Mucosa of descending colon (tissue), 3 donors: ENCODE measurements at regions not wholly inside any gene's neighbourhood (a gene's known extent, or its start where the extent isn't known, plus 50 kb on each side); places are given as distances from the start of the nearest gene placed in this dataset.

ENCODE experiments used
- ATAC-seq: fragments of 200-7000 bp; cut with Tn5 transposase; one replicate; pipeline ENCODE4 v1.9.1; 2020; ENCODE audit warnings: mild to moderate bottlenecking, moderate library complexity
- DNase-seq, 3 donors: peaks; one replicate each; pipeline ENCODE4 v3.0.0-alpha.2; 2020
- H3K36me3 ChIP-seq: fragments of 200-600 bp; one replicate; pipeline ENCODE4 v1.8.0; 2021; ENCODE audit warnings: low read depth, mild to moderate bottlenecking
- H3K4me1 ChIP-seq: fragments of 200-600 bp; one replicate; pipeline ENCODE4 v1.8.0; 2021; ENCODE audit warnings: low read depth, mild to moderate bottlenecking
- H3K4me3 ChIP-seq: fragments of 200-600 bp; one replicate; pipeline ENCODE4 v1.8.0; 2021; ENCODE audit warnings: mild to moderate bottlenecking
- H3K9me3 ChIP-seq: fragments of 200-600 bp; one replicate; pipeline ENCODE4 v1.8.0; 2021; ENCODE audit warnings: mild to moderate bottlenecking
- intact Hi-C, 2 donors: fragments of 100-400 bp; cut with DNase I in 1 of 2; cut with micrococcal nuclease in 1 of 2; formaldehyde crosslinking; loops; one replicate each; pipeline versions ENCODE4 v1.11.0 to v1.11.1; 2022; cut with DNase I, micrococcal nuclease
- TF ChIP-seq, protein P1 (sequence below): fragments of 200-600 bp; IDR thresholded peaks from one replicate; pipeline ENCODE4 v1.8.0; 2022; ENCODE audit warnings: antibody characterized with exemption, mild to moderate bottlenecking
- donor health status: DM: no; HTN: no; CAD: no; lungs with moderate emphysema.
- donor health status: DM: no; HTN: no; CAD: no.
- donor health status: DM: no; HTN: yes; CAD: no.

DNA sequence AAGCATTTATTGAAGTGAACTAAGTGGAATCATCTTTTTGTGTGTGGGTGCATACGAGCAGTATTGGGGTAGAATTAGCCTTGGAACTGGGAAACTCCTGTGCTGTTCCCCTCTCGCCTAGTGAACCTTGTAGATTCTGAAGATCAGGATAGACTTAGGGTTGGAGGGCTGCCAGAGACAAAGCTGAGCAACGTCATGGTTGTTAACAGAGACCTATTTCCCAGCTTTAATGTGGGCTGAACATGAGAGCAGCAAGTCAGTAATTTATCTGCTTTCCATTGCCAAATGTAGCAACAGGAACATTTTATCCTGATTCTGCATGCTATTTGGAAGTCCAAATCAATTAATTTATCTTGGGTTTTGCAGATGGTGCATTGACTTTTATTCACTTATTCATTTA is 246.6 kb downstream of the IL20RB start:
- intact Hi-C loops, result no loop called here
- ATAC-seq (no peak), DNase-seq (no peak)
- TF ChIP-seq, protein P1, sequence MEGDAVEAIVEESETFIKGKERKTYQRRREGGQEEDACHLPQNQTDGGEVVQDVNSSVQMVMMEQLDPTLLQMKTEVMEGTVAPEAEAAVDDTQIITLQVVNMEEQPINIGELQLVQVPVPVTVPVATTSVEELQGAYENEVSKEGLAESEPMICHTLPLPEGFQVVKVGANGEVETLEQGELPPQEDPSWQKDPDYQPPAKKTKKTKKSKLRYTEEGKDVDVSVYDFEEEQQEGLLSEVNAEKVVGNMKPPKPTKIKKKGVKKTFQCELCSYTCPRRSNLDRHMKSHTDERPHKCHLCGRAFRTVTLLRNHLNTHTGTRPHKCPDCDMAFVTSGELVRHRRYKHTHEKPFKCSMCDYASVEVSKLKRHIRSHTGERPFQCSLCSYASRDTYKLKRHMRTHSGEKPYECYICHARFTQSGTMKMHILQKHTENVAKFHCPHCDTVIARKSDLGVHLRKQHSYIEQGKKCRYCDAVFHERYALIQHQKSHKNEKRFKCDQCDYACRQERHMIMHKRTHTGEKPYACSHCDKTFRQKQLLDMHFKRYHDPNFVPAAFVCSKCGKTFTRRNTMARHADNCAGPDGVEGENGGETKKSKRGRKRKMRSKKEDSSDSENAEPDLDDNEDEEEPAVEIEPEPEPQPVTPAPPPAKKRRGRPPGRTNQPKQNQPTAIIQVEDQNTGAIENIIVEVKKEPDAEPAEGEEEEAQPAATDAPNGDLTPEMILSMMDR, result no peak
- no peaks in the 10 kb centered on the region for H3K36me3 ChIP-seq
- no peak overlapping the region for H3K4me3 ChIP-seq
- H3K9me3 ChIP-seq, result no peaks in the 10 kb centered on the region
- no peaks in the 10 kb centered on the region for H3K4me1 ChIP-seq

DNA sequence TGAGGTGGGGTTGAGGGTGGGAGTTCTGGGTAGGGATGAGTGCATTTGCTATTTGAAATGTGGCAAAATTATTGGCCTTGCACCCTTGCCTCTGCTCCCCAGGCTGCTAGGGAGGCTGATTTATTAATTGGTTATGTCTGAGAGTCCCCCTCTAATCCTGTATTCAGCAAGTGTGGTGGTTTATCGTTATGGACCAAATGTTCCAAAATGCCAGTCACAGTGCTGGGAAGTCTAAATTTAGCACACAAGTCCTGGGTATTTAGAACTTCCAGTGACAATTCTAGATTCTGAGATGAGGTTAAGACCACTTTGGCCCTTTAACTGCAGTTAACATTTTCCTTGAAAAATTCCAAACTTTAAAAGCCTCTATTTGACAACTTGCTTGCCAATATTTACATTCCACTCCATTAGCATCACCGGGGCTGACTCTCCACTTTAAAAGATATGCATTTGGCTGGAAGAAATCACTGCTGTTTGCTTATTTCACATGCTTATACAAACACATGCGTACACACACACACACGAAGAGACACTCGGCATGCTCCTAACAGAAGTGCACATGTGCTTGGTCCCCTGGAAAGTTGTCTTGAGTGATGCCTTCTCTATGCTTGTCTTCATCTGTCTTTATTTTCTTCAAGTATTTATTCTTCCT is 247.7 kb downstream of the IL20RB start:
- Histone ChIP-seq H3K4me1 (no peaks in the 10 kb centered on the region), H3K36me3 (no peaks in the 10 kb centered on the region), H3K9me3 (no peaks in the 10 kb centered on the region), H3K4me3 (no peak overlapping the region)
- ATAC-seq (no peak), DNase-seq (no peak)
- TF ChIP-seq, protein P1, result no peak
- intact Hi-C loops, result no loop called here

DNA sequence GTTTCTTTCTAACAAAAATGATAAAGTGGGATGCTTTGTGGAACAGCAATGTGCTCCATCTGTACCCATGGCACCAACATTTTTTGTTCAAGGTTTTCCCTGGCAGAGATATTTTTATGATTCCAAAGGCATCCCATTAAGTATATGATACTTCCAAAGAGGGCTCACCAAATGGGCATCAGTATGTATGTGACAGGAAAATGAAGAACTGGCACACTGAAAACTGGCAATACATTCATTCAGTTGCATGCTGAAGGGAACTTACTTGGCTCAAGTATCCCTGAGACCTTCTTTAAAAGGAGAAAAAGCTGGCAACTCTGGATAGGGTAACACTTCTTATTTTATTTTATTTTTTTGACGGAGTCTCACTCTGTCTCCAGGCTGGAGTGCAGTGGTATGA is 249.8 kb downstream of the IL20RB start:
- intact Hi-C loops, result no loop called here
- DNase-seq (no peak), ATAC-seq (no peak)
- TF ChIP-seq, protein P1, result no peak
- no peaks in the 10 kb centered on the region for H3K36me3 ChIP-seq
- H3K9me3 ChIP-seq, result no peaks in the 10 kb centered on the region
- H3K4me1 ChIP-seq, result no peaks in the 10 kb centered on the region
- H3K4me3 ChIP-seq, result no peak overlapping the region

DNA sequence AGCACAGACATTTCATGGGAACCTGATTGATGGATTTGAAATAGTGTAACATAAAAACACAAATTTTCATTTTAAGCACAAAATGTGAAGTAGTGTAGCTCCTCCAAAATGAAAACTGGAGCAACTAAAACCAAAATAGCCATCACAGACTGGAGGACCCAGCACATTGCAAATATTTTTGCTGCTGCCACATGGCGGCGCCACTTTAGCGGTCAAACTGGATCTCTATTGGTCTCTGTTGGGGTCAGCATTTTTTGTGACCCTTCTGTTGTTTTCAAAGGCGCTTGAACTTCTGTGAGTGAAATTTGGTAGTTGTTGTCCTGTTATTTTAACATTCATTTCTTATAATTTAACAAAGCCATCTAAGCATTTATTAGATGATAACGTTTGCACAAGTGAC is 259.9 kb downstream of the IL20RB start:
- H3K9me3 ChIP-seq, result no peaks in the 10 kb centered on the region
- no peaks in the 10 kb centered on the region for H3K4me1 ChIP-seq
- TF ChIP-seq, protein P1, result no peak
- no peak overlapping the region for H3K4me3 ChIP-seq
- DNase-seq (no peak), ATAC-seq (no peak)
- intact Hi-C loops, result no loop called here
- H3K36me3 ChIP-seq, result no peaks in the 10 kb centered on the region

DNA sequence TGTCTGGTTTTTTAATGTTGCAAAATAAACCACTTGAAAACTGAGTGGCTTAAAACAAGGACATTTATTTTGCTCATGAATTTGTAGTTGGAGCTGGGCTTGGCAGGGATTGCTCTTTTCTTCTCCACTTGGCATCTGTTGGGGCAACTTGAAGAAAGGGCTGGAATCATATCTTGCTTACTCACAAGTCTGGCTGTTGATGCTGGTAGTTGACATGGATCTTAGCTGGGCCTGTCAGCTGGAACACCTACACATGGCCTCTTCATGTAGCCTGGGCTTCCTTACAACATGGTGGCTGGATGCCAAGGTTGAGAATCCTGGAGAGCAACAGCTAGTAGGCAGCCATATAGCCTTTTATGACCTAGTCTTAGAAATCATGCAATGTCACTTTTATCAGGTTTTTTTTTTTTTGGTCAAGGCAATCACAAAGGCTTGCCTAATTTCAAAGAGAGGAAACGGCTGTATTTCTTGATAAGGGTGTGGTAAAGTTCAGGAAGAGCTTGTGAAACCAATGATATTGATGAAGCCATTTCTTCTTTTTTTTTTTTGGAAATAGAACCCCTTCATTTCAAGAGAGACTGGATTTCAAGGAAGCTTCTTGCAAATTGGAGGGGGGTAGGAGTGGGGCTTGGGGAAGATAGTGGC is 262.1 kb downstream of the IL20RB start:
- H3K9me3 ChIP-seq, result no peaks in the 10 kb centered on the region
- no peaks in the 10 kb centered on the region for H3K4me1 ChIP-seq
- intact Hi-C loops, result no loop called here
- TF ChIP-seq, protein P1, result no peak
- no peak for DNase-seq
- no peak for ATAC-seq
- no peaks in the 10 kb centered on the region for H3K36me3 ChIP-seq
- no peak overlapping the region for H3K4me3 ChIP-seq
